Nephron (organoid): ENCODE measurements at regions not wholly inside any gene's neighbourhood (a gene's known extent, or its start where the extent isn't known, plus 50 kb on each side); places are given as distances from the start of the nearest gene placed in this dataset.

Source experiments
- H3K27ac Mint-ChIP-seq, 3 experiments: 2 replicates each; pipeline ENCODE4 v1.8.0; 2020; ENCODE audit warnings: mixed read lengths in 3 of 3, mild to moderate bottlenecking in 2 of 3, moderate library complexity in 1 of 3
- H3K27me3 Mint-ChIP-seq: 2 replicates; pipeline ENCODE4 v1.8.0; 2021; ENCODE audit warnings: low read depth, mild to moderate bottlenecking, moderate library complexity, mixed read lengths
- H3K36me3 Mint-ChIP-seq: 2 replicates; pipeline ENCODE4 v1.8.0; 2020; ENCODE audit warnings: low read depth, mixed read lengths
- H3K4me1 Mint-ChIP-seq: 2 replicates; pipeline ENCODE4 v1.8.0; 2020; ENCODE audit warnings: mixed read lengths
- H3K4me3 Mint-ChIP-seq, 3 experiments: 2 replicates each; pipeline ENCODE4 v1.8.0; 2020; ENCODE audit warnings: mild to moderate bottlenecking in 3 of 3, mixed read lengths in 3 of 3, moderate library complexity in 2 of 3
- H3K9me3 Mint-ChIP-seq: 2 replicates; pipeline ENCODE4 v1.8.0; 2020; ENCODE audit warnings: mixed read lengths
- CTCF ChIP-seq, 3 experiments: fragments of 200-600 bp; sonication (generic); IDR thresholded peaks; one replicate each; pipeline ENCODE4 v1.5.0; 2021; ENCODE audit warnings: antibody characterized with exemption in 3 of 3; ENCODE audit not compliant: unreplicated experiment in 3 of 3

GRCh38 chr1:71154429-71154828, 73.6 kb upstream of the ZRANB2 start:
- Mint-ChIP-seq H3K4me1 (no peaks in the 10 kb centered on the region), H3K27me3 (no peaks in the 10 kb centered on the region), H3K27ac (no peak overlapping the region), H3K36me3 (no peaks in the 10 kb centered on the region), H3K9me3 (no peaks in the 10 kb centered on the region), H3K4me3 (no peak overlapping the region)
- TF ChIP-seq CTCF (IDR thresholded peaks at IDR 0.05; ENCODE audit: unreplicated experiment in 3 of 3), result no peak

- Mint-ChIP-seq H3K4me3 (no peak overlapping the region), H3K9me3 (no peaks in the 10 kb centered on the region), H3K36me3 (no peaks in the 10 kb centered on the region), H3K27me3 (no peaks in the 10 kb centered on the region), H3K4me1 (no peaks in the 10 kb centered on the region), H3K27ac (no peak overlapping the region)
- TF ChIP-seq CTCF (IDR thresholded peaks at IDR 0.05; ENCODE audit: unreplicated experiment in 3 of 3), result no peak
Observed at GRCh38 chr1:71153826-71154225, 73.0 kb upstream of the ZRANB2 start.

GRCh38 chr1:71147637-71148360, 67.0 kb upstream of the ZRANB2 start:
- Mint-ChIP-seq H3K27me3 (peaks cover 4% of the 10 kb centered on the region), H3K9me3 (peaks cover 4% of the 10 kb centered on the region), H3K27ac (no peak overlapping the region), H3K36me3 (no peaks in the 10 kb centered on the region), H3K4me1 (no peaks in the 10 kb centered on the region), H3K4me3 (no peak overlapping the region)
- no peak for TF ChIP-seq CTCF (IDR thresholded peaks at IDR 0.05; ENCODE audit: unreplicated experiment in 3 of 3)

- Mint-ChIP-seq H3K36me3 (no peaks in the 10 kb centered on the region), H3K27ac (no peak overlapping the region), H3K27me3 (no peaks in the 10 kb centered on the region), H3K9me3 (peaks cover 38% of the 10 kb centered on the region), H3K4me3 (no peak overlapping the region), H3K4me1 (no peaks in the 10 kb centered on the region)
- no peak for TF ChIP-seq CTCF (IDR thresholded peaks at IDR 0.05; ENCODE audit: unreplicated experiment in 3 of 3)
Observed at GRCh38 chr1:71135571-71135970, 54.7 kb upstream of the ZRANB2 start.
